ENCODE measurements at regions not wholly inside any gene's neighbourhood (a gene's known extent, or its start where the extent isn't known, plus 50 kb on each side); places are given as distances from the start of the nearest gene placed in this dataset.

DNA sequence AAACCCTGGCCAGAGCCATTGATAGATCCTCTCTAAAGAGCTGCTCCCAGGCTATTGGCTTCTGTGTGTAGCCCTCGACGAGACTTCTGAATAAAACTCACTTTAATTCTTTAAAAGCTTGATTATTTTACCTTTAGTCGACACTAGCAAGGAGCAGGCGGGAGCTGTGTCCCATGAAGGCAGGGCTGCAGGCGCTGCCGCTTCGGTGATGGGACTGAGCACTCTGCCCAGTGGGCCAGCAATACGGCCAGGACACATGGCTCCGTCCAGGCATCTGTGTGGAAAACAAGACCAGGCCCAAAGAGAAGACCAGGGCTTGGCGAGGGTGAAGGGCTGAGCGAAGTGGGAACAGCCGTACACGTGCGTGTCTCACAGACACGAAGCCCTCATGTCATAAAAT lies 365.9 kb downstream of the GADD45G start:
- H3K4me1 ChIP-seq (ENCODE audit: control insufficient read depth, insufficient read depth, low read length), result no peaks in the 10 kb centered on the region
- 87 to 88% methylated on average over 15 of the region's 15 CpGs for WGBS, 2 experiments
- H3K27me3 ChIP-seq (ENCODE audit: control insufficient read depth, insufficient read depth, low read length, poor library complexity, severe bottlenecking), result no peaks in the 10 kb centered on the region
- H3K36me3 ChIP-seq (ENCODE audit: control insufficient read depth, insufficient read depth, low read length), result no peaks in the 10 kb centered on the region
- no peaks in the 10 kb centered on the region for H3K9me3 ChIP-seq (ENCODE audit: control insufficient read depth, low read length)
- no peak overlapping the region for H3K4me3 ChIP-seq (ENCODE audit: insufficient read depth, low read depth, low read length)
- H3K27ac ChIP-seq (ENCODE audit: insufficient read depth, low read depth, low read length, poor library complexity, severe bottlenecking), result no peak overlapping the region

DNA sequence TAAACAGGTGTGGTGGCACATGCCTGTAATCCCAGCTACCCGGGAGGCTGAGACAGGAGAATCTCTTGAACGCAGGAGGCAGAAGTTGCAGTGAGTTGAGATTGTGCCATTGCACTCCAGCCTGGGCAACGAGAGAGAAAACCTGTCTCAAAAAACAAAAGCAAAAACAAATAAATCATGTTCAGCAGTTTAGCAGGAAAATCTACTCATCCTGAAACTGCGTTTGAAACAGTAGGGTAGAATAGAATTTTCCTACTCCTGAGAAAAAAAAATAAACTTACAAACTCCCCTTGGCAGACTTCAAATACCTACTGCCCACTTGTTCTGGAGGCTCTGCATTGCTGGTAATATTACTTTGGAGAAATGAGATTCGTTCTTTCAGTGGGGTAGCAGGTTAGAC lies 367.7 kb downstream of the GADD45G start:
- no peaks in the 10 kb centered on the region for H3K4me1 ChIP-seq (ENCODE audit: control insufficient read depth, insufficient read depth, low read length)
- no peaks in the 10 kb centered on the region for H3K27me3 ChIP-seq (ENCODE audit: control insufficient read depth, insufficient read depth, low read length, poor library complexity, severe bottlenecking)
- H3K9me3 ChIP-seq (ENCODE audit: control insufficient read depth, low read length), result no peaks in the 10 kb centered on the region
- H3K27ac ChIP-seq (ENCODE audit: insufficient read depth, low read depth, low read length, poor library complexity, severe bottlenecking), result no peak overlapping the region
- WGBS, 2 experiments, result 82 to 95% methylated on average over 4 to 5 of the region's 5 CpGs
- no peaks in the 10 kb centered on the region for H3K36me3 ChIP-seq (ENCODE audit: control insufficient read depth, insufficient read depth, low read length)
- H3K4me3 ChIP-seq (ENCODE audit: insufficient read depth, low read depth, low read length), result no peak overlapping the region

DNA sequence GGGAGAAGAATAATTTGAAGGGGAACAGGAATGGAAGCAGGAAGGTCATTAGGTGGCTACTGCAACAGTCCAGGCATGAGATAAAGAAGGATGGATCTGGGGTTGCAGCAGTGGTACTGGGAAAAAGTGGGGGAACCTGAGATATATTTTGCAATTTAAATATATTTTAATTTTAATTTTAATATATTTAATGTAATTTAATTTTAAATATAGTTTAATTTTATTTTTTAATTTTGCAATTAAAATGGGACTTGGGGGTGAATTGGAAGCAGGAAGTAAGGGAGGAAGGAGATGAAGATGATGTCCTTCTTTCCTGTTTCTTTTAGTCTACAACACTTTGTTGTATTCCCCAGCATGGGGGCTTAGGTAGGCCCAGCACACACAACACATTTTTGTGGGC lies 369.8 kb downstream of the GADD45G start:
- no peak overlapping the region for H3K27ac ChIP-seq (ENCODE audit: insufficient read depth, low read depth, low read length, poor library complexity, severe bottlenecking)
- H3K4me3 ChIP-seq (ENCODE audit: insufficient read depth, low read depth, low read length), result no peak overlapping the region
- H3K36me3 ChIP-seq (ENCODE audit: control insufficient read depth, insufficient read depth, low read length), result no peaks in the 10 kb centered on the region
- no peaks in the 10 kb centered on the region for H3K9me3 ChIP-seq (ENCODE audit: control insufficient read depth, low read length)
- no peaks in the 10 kb centered on the region for H3K4me1 ChIP-seq (ENCODE audit: control insufficient read depth, insufficient read depth, low read length)
- H3K27me3 ChIP-seq (ENCODE audit: control insufficient read depth, insufficient read depth, low read length, poor library complexity, severe bottlenecking), result no peaks in the 10 kb centered on the region

DNA sequence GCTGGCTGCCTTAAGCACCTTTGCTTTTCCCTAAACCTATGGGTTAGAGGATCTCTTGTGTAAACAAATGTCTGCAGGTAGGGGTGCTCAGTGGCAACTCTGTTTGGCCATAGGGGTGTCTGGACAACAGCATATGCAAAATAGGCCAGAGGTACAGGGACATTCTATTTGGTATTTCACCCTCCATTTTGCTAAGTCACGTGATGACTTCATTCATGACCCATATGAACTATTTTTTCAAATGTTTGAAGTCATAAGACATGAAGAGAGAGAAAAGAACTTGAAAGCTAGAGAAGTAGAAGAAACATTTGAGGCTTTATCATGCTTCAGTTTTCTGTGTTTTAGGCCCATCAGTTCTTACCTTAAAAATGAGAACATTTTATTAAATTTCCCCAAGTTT lies 370.2 kb downstream of the GADD45G start:
- WGBS, 2 experiments, result 78% methylated on average over 1 of the region's 1 CpG; no CpG with 5 or more reads in 1 of the 2 experiments
- Histone ChIP-seq H3K4me1 (ENCODE audit: control insufficient read depth, insufficient read depth, low read length) (no peaks in the 10 kb centered on the region), H3K36me3 (ENCODE audit: control insufficient read depth, insufficient read depth, low read length) (no peaks in the 10 kb centered on the region), H3K4me3 (ENCODE audit: insufficient read depth, low read depth, low read length) (no peak overlapping the region), H3K27me3 (ENCODE audit: control insufficient read depth, insufficient read depth, low read length, poor library complexity, severe bottlenecking) (no peaks in the 10 kb centered on the region), H3K9me3 (ENCODE audit: control insufficient read depth, low read length) (no peaks in the 10 kb centered on the region), H3K27ac (ENCODE audit: insufficient read depth, low read depth, low read length, poor library complexity, severe bottlenecking) (no peak overlapping the region)

DNA sequence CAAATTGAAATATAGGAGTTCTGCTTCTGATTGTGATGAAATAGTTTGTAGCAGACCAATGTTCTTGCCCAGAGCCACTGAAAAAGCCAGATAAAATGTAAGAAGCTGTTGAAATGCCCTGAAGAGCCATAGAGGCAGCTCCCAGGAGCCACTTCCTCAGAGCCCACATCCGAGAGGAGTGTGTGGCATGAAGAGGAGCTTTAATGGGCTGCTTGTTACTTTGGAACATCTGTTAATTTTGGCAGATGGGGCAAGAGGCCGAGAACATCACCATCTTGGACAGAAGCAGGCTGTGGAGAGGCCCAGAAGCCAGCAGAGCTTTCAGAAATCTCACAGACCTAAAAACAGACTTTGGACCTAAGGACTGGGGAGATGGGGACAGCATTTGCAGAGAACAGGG lies 370.8 kb downstream of the GADD45G start:
- Histone ChIP-seq H3K36me3 (ENCODE audit: control insufficient read depth, insufficient read depth, low read length) (no peaks in the 10 kb centered on the region), H3K9me3 (ENCODE audit: control insufficient read depth, low read length) (no peaks in the 10 kb centered on the region), H3K4me1 (ENCODE audit: control insufficient read depth, insufficient read depth, low read length) (no peaks in the 10 kb centered on the region), H3K4me3 (ENCODE audit: insufficient read depth, low read depth, low read length) (no peak overlapping the region), H3K27ac (ENCODE audit: insufficient read depth, low read depth, low read length, poor library complexity, severe bottlenecking) (no peak overlapping the region), H3K27me3 (ENCODE audit: control insufficient read depth, insufficient read depth, low read length, poor library complexity, severe bottlenecking) (no peaks in the 10 kb centered on the region)
- 83 to 89% methylated on average over 2 of the region's 2 CpGs for WGBS, 2 experiments

DNA sequence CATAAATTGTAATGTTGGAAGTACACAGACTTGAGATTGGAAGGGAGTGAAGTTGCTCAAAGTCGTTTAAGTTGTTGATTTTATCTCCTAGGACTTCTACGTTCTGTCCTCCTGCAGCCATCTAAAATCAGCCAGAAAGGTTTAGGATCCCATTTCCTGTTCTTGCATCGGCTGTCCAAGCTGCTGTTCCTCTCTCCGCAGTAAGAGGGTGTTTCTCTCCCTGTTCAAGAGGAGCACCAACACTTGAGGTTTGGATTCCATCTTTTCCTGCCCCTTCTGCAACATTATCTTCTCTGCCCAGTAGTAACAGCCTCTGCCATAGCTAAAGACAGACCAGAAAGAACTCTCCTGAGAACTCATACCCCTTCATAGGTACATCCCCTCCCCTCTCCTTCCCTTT lies 373.4 kb downstream of the GADD45G start:
- Histone ChIP-seq H3K27ac (ENCODE audit: insufficient read depth, low read depth, low read length, poor library complexity, severe bottlenecking) (no peak overlapping the region), H3K4me1 (ENCODE audit: control insufficient read depth, insufficient read depth, low read length) (no peaks in the 10 kb centered on the region), H3K4me3 (ENCODE audit: insufficient read depth, low read depth, low read length) (no peak overlapping the region), H3K9me3 (ENCODE audit: control insufficient read depth, low read length) (no peaks in the 10 kb centered on the region), H3K27me3 (ENCODE audit: control insufficient read depth, insufficient read depth, low read length, poor library complexity, severe bottlenecking) (no peaks in the 10 kb centered on the region), H3K36me3 (ENCODE audit: control insufficient read depth, insufficient read depth, low read length) (no peaks in the 10 kb centered on the region)
- 55 to 56% methylated on average over 4 of the region's 4 CpGs for WGBS, 2 experiments

DNA sequence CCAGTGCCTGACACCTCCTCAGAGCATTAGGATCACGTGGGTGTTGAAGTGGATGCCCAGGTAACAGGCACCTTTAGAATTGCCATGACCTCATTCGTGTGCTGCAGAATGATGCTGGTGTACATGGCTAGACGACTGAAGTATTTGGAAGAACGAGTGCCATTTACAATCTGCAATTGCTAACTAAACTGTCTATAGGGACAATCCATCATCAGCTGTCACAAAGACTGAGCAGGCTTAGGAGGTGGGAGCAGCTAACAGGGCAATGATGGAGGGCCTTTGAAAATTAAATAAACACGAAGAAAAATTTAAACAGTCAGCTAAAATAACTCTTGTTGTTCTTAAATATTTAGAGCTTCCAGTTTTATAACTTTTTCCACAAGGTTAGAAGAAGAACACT lies 375.8 kb downstream of the GADD45G start:
- H3K36me3 ChIP-seq (ENCODE audit: control insufficient read depth, insufficient read depth, low read length), result no peaks in the 10 kb centered on the region
- H3K27ac ChIP-seq (ENCODE audit: insufficient read depth, low read depth, low read length, poor library complexity, severe bottlenecking), result no peak overlapping the region
- WGBS, 2 experiments, result 89 to 93% methylated on average over 4 to 5 of the region's 5 CpGs
- H3K4me1 ChIP-seq (ENCODE audit: control insufficient read depth, insufficient read depth, low read length), result no peaks in the 10 kb centered on the region
- H3K27me3 ChIP-seq (ENCODE audit: control insufficient read depth, insufficient read depth, low read length, poor library complexity, severe bottlenecking), result no peaks in the 10 kb centered on the region
- H3K4me3 ChIP-seq (ENCODE audit: insufficient read depth, low read depth, low read length), result no peak overlapping the region
- H3K9me3 ChIP-seq (ENCODE audit: control insufficient read depth, low read length), result no peaks in the 10 kb centered on the region

DNA sequence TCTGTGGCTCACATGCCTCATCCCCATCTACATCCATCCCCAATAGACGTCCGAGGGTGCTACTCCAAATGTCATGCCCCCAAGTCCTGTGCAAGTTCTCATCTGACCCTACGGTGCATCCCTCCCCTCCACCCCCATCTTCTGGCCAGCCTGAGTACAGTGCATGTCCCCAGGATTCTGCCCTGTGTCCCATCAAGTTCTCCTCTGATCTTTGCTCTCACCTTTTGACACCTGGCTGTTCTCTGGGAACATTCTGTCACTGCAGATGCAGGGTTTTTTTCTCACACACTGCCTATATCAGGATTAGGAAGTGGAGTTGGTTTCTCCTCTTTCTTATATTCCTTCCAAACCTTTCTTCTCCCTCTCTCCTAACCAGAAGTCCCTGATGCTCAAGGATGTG lies 377.2 kb downstream of the GADD45G start:
- Histone ChIP-seq H3K27ac (ENCODE audit: insufficient read depth, low read depth, low read length, poor library complexity, severe bottlenecking) (no peak overlapping the region), H3K27me3 (ENCODE audit: control insufficient read depth, insufficient read depth, low read length, poor library complexity, severe bottlenecking) (no peaks in the 10 kb centered on the region), H3K36me3 (ENCODE audit: control insufficient read depth, insufficient read depth, low read length) (no peaks in the 10 kb centered on the region), H3K4me3 (ENCODE audit: insufficient read depth, low read depth, low read length) (no peak overlapping the region), H3K9me3 (ENCODE audit: control insufficient read depth, low read length) (no peaks in the 10 kb centered on the region), H3K4me1 (ENCODE audit: control insufficient read depth, insufficient read depth, low read length) (no peaks in the 10 kb centered on the region)
- 87 to 88% methylated on average over 3 of the region's 3 CpGs for WGBS, 2 experiments

DNA sequence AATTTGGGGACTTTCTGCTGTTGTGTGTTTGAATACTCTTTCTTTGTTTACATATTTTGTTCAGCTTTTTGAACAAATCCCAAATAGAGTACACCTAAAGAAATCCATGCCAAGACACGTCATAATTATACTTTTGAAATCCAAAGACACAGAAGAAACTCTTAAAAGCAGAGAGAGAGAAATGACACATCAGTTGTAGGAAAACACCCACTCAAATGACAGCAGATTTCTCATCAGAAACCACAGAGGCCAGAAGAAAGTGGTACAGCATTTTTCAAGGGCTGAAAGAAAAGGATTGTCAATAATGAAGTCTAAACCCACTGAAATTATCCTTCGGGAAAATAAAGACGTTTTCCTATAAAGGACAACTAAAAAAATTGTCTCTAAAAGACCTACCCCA lies 378.6 kb downstream of the GADD45G start:
- Histone ChIP-seq H3K4me3 (ENCODE audit: insufficient read depth, low read depth, low read length) (no peak overlapping the region), H3K27ac (ENCODE audit: insufficient read depth, low read depth, low read length, poor library complexity, severe bottlenecking) (no peak overlapping the region), H3K4me1 (ENCODE audit: control insufficient read depth, insufficient read depth, low read length) (no peaks in the 10 kb centered on the region), H3K36me3 (ENCODE audit: control insufficient read depth, insufficient read depth, low read length) (no peaks in the 10 kb centered on the region), H3K9me3 (ENCODE audit: control insufficient read depth, low read length) (no peaks in the 10 kb centered on the region), H3K27me3 (ENCODE audit: control insufficient read depth, insufficient read depth, low read length, poor library complexity, severe bottlenecking) (no peaks in the 10 kb centered on the region)
- WGBS, 2 experiments, result 86 to 87% methylated on average over 3 of the region's 3 CpGs

DNA sequence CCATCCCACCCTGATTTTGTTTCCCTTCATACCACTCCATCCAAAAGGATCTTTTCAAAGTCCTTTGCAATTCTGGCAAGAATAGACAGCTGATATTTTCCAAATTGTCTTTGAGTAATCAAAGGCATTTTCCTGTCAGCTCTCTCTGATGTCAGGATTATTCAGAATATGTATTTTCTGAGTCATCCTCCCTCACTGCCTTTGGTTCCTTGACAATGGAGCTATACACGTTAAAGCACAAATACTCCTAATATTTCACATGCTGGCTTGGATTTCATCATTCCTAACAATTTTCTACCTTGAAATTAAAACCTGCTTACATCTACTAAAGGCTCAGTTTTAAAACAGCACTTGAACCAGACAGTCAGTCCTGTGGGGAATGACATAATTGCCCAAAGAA lies 379.4 kb downstream of the GADD45G start:
- no peaks in the 10 kb centered on the region for H3K36me3 ChIP-seq (ENCODE audit: control insufficient read depth, insufficient read depth, low read length)
- H3K27me3 ChIP-seq (ENCODE audit: control insufficient read depth, insufficient read depth, low read length, poor library complexity, severe bottlenecking), result no peaks in the 10 kb centered on the region
- no peaks in the 10 kb centered on the region for H3K4me1 ChIP-seq (ENCODE audit: control insufficient read depth, insufficient read depth, low read length)
- no peak overlapping the region for H3K4me3 ChIP-seq (ENCODE audit: insufficient read depth, low read depth, low read length)
- 81 to 84% methylated on average over 1 of the region's 1 CpG for WGBS, 2 experiments
- H3K27ac ChIP-seq (ENCODE audit: insufficient read depth, low read depth, low read length, poor library complexity, severe bottlenecking), result no peak overlapping the region
- no peaks in the 10 kb centered on the region for H3K9me3 ChIP-seq (ENCODE audit: control insufficient read depth, low read length)

DNA sequence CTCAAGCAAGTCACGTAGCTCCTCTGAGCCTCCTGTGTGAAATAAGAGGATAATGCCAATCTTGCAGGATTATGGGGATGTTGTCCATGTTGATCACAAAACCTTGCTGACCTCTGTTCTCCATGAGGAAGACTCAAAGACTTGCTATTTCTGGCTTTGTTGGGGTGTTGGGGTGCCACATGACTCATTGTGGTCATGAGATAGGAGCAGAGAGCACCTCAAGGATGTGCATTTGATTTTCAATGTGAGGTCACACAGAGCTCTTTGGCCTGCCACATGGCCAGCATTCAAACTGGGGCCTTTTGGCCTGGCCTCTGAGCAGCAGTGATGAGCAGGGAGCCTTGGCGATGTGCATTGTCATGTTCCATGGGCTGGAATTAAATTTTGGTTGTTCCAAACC lies 380.3 kb downstream of the GADD45G start:
- 89 to 98% methylated on average over 2 of the region's 2 CpGs for WGBS, 2 experiments

More for the DNA sequence above, 380.3 kb downstream of the GADD45G start:
- H3K9me3 ChIP-seq (ENCODE audit: control insufficient read depth, low read length), result no peaks in the 10 kb centered on the region
- H3K27ac ChIP-seq (ENCODE audit: insufficient read depth, low read depth, low read length, poor library complexity, severe bottlenecking), result no peak overlapping the region
- no peaks in the 10 kb centered on the region for H3K36me3 ChIP-seq (ENCODE audit: control insufficient read depth, insufficient read depth, low read length)
- H3K4me3 ChIP-seq (ENCODE audit: insufficient read depth, low read depth, low read length), result no peak overlapping the region
- no peaks in the 10 kb centered on the region for H3K4me1 ChIP-seq (ENCODE audit: control insufficient read depth, insufficient read depth, low read length)
- H3K27me3 ChIP-seq (ENCODE audit: control insufficient read depth, insufficient read depth, low read length, poor library complexity, severe bottlenecking), result no peaks in the 10 kb centered on the region
